Activated naive CD8-positive, alpha-beta T cell (primary cell): ENCODE measurements at regions not wholly inside any gene's neighbourhood (a gene's known extent, or its start where the extent isn't known, plus 50 kb on each side); places are given as distances from the start of the nearest gene placed in this dataset.

Source experiments
- H3K27ac Mint-ChIP-seq: one replicate; pipeline ENCODE4 v1.8.0; 2021; ENCODE audit warnings: mixed read lengths
- H3K27me3 Mint-ChIP-seq: one replicate; pipeline ENCODE4 v1.8.0; 2021; ENCODE audit warnings: mixed read lengths
- H3K36me3 Mint-ChIP-seq: one replicate; pipeline ENCODE4 v1.8.0; 2021; ENCODE audit warnings: mixed read lengths
- H3K4me1 Mint-ChIP-seq: one replicate; pipeline ENCODE4 v1.8.0; 2021; ENCODE audit warnings: low read depth, mixed read lengths
- H3K4me3 Mint-ChIP-seq: one replicate; pipeline ENCODE4 v1.8.0; 2021; ENCODE audit warnings: mild to moderate bottlenecking, mixed read lengths
- H3K9me3 Mint-ChIP-seq: one replicate; pipeline ENCODE4 v1.8.0; 2021; ENCODE audit warnings: low read depth, mixed read lengths

DNA sequence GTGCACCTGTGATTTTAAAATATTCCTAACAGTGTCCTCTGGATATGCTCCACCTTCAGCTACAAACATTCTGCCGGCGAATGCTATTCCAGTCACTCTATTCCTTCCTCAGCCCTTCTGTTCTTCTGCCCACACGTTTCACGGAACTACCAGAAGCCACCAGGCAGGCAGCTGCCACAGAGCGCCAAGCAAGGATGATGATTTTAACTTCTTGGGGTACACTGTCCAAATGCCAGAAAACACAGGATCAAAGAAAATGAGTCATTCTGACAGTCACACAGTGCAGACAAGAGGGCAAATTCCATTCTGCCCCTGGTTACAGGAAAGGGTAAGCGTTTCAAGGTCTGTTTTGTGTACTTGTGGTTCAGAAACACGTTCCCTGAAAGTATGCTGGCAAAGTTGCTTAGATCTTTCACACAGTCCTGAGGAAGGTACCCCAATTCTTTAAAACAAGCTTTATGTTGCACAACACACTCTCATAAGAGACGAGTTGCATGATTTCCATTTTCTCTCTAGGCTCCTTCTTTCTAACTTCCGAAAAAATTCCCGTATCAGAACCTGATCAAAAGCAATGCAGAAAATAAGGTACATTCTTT, 508.3 kb upstream of the PKN2 start:
- Mint-ChIP-seq H3K27me3 (peaks cover 10% of the 10 kb centered on the region), H3K4me3 (no peak overlapping the region), H3K36me3 (no peaks in the 10 kb centered on the region), H3K9me3 (no peaks in the 10 kb centered on the region), H3K27ac (no peak overlapping the region), H3K4me1 (no peaks in the 10 kb centered on the region)

- Mint-ChIP-seq H3K4me1 (no peaks in the 10 kb centered on the region), H3K9me3 (no peaks in the 10 kb centered on the region)
These were observed 504.1 kb upstream of the PKN2 start for GRCh38 chr1:88179943-88180342.

GRCh38 chr1:88180449-88181108, 503.5 kb upstream of the PKN2 start:
- Mint-ChIP-seq H3K9me3 (no peaks in the 10 kb centered on the region), H3K27me3 (peaks cover 3% of the 10 kb centered on the region), H3K4me3 (no peak overlapping the region), H3K4me1 (no peaks in the 10 kb centered on the region), H3K27ac (no peak overlapping the region), H3K36me3 (no peaks in the 10 kb centered on the region)

More at GRCh38 chr1:88179943-88180342, 504.1 kb upstream of the PKN2 start:
- Mint-ChIP-seq H3K36me3 (no peaks in the 10 kb centered on the region), H3K27ac (no peak overlapping the region), H3K27me3 (peaks cover 3% of the 10 kb centered on the region), H3K4me3 (no peak overlapping the region)

GRCh38 chr1:88186911-88187310, 497.2 kb upstream of the PKN2 start:
- H3K36me3 Mint-ChIP-seq: no peaks in the 10 kb centered on the region
- no peak overlapping the region for H3K27ac Mint-ChIP-seq
- peaks cover 5% of the 10 kb centered on the region for H3K27me3 Mint-ChIP-seq
- H3K4me1 Mint-ChIP-seq: no peaks in the 10 kb centered on the region
- no peak overlapping the region for H3K4me3 Mint-ChIP-seq
- no peaks in the 10 kb centered on the region for H3K9me3 Mint-ChIP-seq

DNA sequence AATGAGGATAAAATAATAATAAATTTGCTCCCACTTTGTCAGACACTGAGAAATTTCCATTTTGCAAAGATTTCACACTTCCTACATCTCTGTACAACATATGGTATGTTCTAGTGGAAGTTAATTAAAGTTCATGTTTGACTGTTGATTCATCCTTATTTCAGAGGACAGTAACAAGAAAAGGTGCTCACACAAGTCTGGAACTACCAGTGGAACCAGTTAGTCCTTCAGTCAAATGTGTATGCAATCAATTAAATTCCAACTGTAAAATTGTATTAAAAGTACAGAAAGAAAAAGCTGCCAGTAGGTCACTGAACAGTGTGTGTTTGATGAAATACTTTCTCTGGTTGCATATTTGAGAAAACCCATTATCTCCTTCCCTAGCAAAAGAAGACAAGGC, 496.0 kb upstream of the PKN2 start:
- Mint-ChIP-seq H3K27ac (no peak overlapping the region), H3K36me3 (no peaks in the 10 kb centered on the region), H3K4me3 (no peak overlapping the region), H3K9me3 (no peaks in the 10 kb centered on the region), H3K4me1 (no peaks in the 10 kb centered on the region), H3K27me3 (peaks cover 5% of the 10 kb centered on the region)

DNA sequence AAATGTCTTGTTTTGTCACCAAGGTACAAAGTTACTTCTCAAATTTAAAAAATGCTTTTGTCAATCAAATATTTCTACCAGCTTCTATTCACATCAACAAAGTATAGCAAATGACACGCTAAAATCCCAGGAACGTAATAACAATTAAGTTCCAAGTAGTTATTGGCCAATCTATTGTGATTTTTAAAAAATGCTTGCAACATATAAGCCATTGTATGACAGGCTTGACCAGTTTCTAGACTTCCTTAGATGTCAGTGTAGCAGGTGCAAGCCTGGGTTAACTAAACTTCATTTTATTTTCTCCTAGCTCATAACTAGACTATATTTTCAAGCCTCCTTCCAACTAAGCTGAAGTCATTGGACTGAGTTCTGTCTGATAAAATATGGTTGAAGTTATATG, 494.5 kb upstream of the PKN2 start:
- Mint-ChIP-seq H3K27ac (no peak overlapping the region), H3K4me3 (no peak overlapping the region), H3K9me3 (no peaks in the 10 kb centered on the region)

DNA sequence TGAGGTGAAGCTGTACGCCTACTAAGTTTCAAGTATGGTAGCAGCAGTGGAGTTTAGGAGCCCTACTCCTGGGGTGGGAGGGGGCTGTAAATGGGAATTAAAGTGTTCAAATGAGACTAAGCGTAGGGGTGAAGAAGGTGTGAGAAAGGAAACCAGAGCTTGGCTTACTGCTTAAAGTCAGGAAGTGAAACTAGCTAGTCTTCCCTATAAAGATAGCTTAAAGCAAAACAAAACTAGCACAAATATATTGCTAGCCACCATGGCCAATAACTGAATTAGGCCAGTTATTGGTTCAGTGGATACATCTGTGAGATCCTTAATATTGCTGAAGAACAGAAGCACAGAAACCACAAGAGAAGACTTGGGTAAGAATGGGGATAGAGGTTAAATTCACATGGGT, 492.2 kb upstream of the PKN2 start:
- Mint-ChIP-seq H3K4me1 (no peaks in the 10 kb centered on the region), H3K27me3 (peaks cover 3% of the 10 kb centered on the region), H3K36me3 (no peaks in the 10 kb centered on the region), H3K4me3 (no peak overlapping the region), H3K27ac (no peak overlapping the region), H3K9me3 (no peaks in the 10 kb centered on the region)

More for the DNA sequence above, 494.5 kb upstream of the PKN2 start:
- Mint-ChIP-seq H3K4me1 (no peaks in the 10 kb centered on the region), H3K27me3 (peaks cover 5% of the 10 kb centered on the region), H3K36me3 (no peaks in the 10 kb centered on the region)

GRCh38 chr1:88194542-88194941, 489.5 kb upstream of the PKN2 start:
- Mint-ChIP-seq H3K9me3 (no peaks in the 10 kb centered on the region), H3K4me1 (no peaks in the 10 kb centered on the region), H3K4me3 (no peak overlapping the region), H3K27ac (no peak overlapping the region), H3K36me3 (no peaks in the 10 kb centered on the region), H3K27me3 (peaks cover 2% of the 10 kb centered on the region)

- Mint-ChIP-seq H3K27ac (no peak overlapping the region), H3K27me3 (no peaks in the 10 kb centered on the region), H3K36me3 (no peaks in the 10 kb centered on the region), H3K4me3 (no peak overlapping the region), H3K4me1 (no peaks in the 10 kb centered on the region), H3K9me3 (no peaks in the 10 kb centered on the region)
These were observed 483.5 kb upstream of the PKN2 start for GRCh38 chr1:88200545-88200944.

DNA sequence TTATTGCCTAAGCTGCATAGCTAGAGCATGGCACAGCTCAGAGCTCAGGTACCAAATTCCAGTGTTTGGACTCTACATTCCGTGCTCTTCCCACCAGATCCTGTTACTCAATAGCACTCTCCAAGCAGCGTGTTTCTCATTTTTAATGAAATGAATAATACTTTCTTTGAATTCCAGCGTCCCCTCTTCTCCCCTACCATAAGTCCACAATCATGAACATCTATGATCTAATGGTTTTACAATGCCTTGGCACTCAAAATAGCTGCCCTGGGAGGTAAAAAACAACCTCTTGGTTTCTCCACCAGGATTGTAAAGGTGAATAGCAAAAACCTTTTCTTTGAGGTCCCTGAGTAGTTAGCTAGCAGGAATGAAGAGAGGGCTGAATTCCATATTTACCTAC, 480.0 kb upstream of the PKN2 start:
- H3K36me3 Mint-ChIP-seq: no peaks in the 10 kb centered on the region
- H3K27ac Mint-ChIP-seq: no peak overlapping the region
- no peak overlapping the region for H3K4me3 Mint-ChIP-seq
- no peaks in the 10 kb centered on the region for H3K4me1 Mint-ChIP-seq
- H3K9me3 Mint-ChIP-seq: no peaks in the 10 kb centered on the region
- H3K27me3 Mint-ChIP-seq: no peaks in the 10 kb centered on the region

DNA sequence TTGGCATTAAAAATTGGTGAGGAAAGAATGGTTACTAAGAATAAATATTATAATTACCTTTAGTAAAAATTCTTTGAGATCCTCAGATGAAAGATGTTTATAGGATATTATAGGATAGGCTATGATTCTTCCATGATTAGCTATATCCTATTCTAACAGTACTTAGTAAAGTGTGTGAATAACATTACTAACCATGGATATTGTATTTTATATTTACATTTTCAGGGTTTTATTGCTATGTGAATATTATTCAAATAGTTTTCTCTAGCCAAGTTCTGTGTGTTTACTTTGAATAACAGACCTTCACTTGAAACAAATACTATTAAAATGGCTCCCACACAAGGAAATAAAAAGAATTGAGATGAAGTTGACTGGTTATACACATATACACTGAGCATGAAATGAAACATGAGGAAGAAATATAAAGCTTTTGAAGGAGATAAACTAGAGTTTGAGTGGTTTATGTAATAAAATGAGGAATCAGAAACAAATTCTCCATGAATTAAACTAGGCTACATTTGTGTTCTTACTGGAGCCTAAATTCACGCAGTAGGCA, 479.4 kb upstream of the PKN2 start:
- H3K4me1 Mint-ChIP-seq: no peaks in the 10 kb centered on the region
- H3K27ac Mint-ChIP-seq: no peak overlapping the region
- H3K27me3 Mint-ChIP-seq: no peaks in the 10 kb centered on the region
- H3K4me3 Mint-ChIP-seq: no peak overlapping the region
- no peaks in the 10 kb centered on the region for H3K36me3 Mint-ChIP-seq
- no peaks in the 10 kb centered on the region for H3K9me3 Mint-ChIP-seq

- no peaks in the 10 kb centered on the region for H3K36me3 Mint-ChIP-seq
- H3K9me3 Mint-ChIP-seq: no peaks in the 10 kb centered on the region
- H3K27ac Mint-ChIP-seq: no peak overlapping the region
- no peaks in the 10 kb centered on the region for H3K4me1 Mint-ChIP-seq
- H3K4me3 Mint-ChIP-seq: no peak overlapping the region
- no peaks in the 10 kb centered on the region for H3K27me3 Mint-ChIP-seq
These were observed 475.7 kb upstream of the PKN2 start for GRCh38 chr1:88208389-88208788.

GRCh38 chr1:88210103-88210787, 473.8 kb upstream of the PKN2 start:
- no peaks in the 10 kb centered on the region for H3K9me3 Mint-ChIP-seq

GRCh38 chr1:88216441-88216840, 467.6 kb upstream of the PKN2 start:
- Mint-ChIP-seq H3K27ac (no peak overlapping the region), H3K4me1 (no peaks in the 10 kb centered on the region), H3K27me3 (no peaks in the 10 kb centered on the region), H3K9me3 (no peaks in the 10 kb centered on the region), H3K36me3 (no peaks in the 10 kb centered on the region), H3K4me3 (no peak overlapping the region)

More at GRCh38 chr1:88210103-88210787, 473.8 kb upstream of the PKN2 start:
- Mint-ChIP-seq H3K4me3 (no peak overlapping the region), H3K27ac (no peak overlapping the region), H3K27me3 (no peaks in the 10 kb centered on the region), H3K4me1 (no peaks in the 10 kb centered on the region), H3K36me3 (no peaks in the 10 kb centered on the region)

DNA sequence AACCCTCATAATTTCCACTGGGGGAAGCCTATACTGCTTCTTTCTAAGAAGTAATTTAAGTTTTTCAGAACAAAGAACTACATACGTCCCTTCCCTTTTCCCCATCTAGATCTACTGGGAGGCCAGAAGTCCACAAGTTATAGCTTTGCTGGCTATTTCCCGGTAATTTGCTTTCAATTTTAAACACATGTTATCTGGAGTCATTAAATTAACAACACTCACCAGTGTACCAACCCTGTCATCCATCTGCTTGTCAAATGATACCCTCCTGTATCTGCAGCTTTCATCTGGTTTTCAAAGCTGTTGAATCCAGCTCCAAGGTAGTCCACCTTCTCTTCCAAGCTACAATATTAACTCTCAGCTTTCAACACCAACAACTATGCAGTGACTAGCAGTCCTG, 466.7 kb upstream of the PKN2 start:
- no peak overlapping the region for H3K4me3 Mint-ChIP-seq
- no peak overlapping the region for H3K27ac Mint-ChIP-seq
- no peaks in the 10 kb centered on the region for H3K36me3 Mint-ChIP-seq
- no peaks in the 10 kb centered on the region for H3K9me3 Mint-ChIP-seq
- H3K4me1 Mint-ChIP-seq: no peaks in the 10 kb centered on the region
- H3K27me3 Mint-ChIP-seq: no peaks in the 10 kb centered on the region
